ENCODE measurements at regions not wholly inside any gene's neighbourhood (a gene's known extent, or its start where the extent isn't known, plus 50 kb on each side); places are given as distances from the start of the nearest gene placed in this dataset. TPM values are rescaled to one million over a fixed set of nuclear protein-coding genes. Genes with fewer than 3 reads are reported as not detected.

- H3K27me3 ChIP-seq (ENCODE audit: control insufficient read depth in 4 of 4, insufficient read depth in 4 of 4, low read length in 3 of 4) = no peaks in the 10 kb centered on the region
- no peak overlapping the region for H3K9ac ChIP-seq (ENCODE audit: low read depth in 1 of 2, low read length in 2 of 2)
- DNase-seq (ENCODE audit: low spot score) = no peak
- TF ChIP-seq HNF4A (conservative IDR thresholded peaks at IDR 0.05) (no peak), RXRA (IDR thresholded peaks at IDR 0.05) (no peak), HNF4G (IDR thresholded peaks at IDR 0.05) (no peak), JUND (IDR thresholded peaks at IDR 0.05) (no peak), REST (IDR thresholded peaks at IDR 0.05) (no peak), FOXA2 (IDR thresholded peaks at IDR 0.05) (no peak), MAX (IDR thresholded peaks at IDR 0.05) (no peak), RAD21 (IDR thresholded peaks at IDR 0.05) (no peak), FOXA1 (IDR thresholded peaks at IDR 0.05) (no peak), SP1 (IDR thresholded peaks at IDR 0.05) (no peak), YY1 (IDR thresholded peaks at IDR 0.05) (no peak), ZBTB33 (IDR thresholded peaks at IDR 0.05) (no peak), ATF3 (IDR thresholded peaks at IDR 0.05) (no peak)
- no peak overlapping the region for H3K27ac ChIP-seq (ENCODE audit: low read depth in 1 of 2, low read length in 2 of 2)
- no peaks in the 10 kb centered on the region for H3K4me1 ChIP-seq (ENCODE audit: control insufficient read depth in 4 of 4, insufficient read depth in 4 of 4, low read length in 3 of 4)
- WGBS = 65% methylated on average over 1 of the region's 1 CpG
- H3K9me3 ChIP-seq (ENCODE audit: control insufficient read depth in 4 of 4, low read length in 3 of 4) = peaks cover 0 to 1% (median 0%) of the 10 kb centered on the region in 4 donors
- H3K4me3 ChIP-seq (ENCODE audit: low read depth in 1 of 3, low read length in 3 of 3) = no peak overlapping the region
- H3K36me3 ChIP-seq (ENCODE audit: control insufficient read depth in 4 of 4, insufficient read depth in 3 of 4, low read depth in 1 of 4, low read length in 3 of 4) = no peaks in the 10 kb centered on the region
These were observed 54.9 kb upstream of the USP15 start for GRCh38 chr12:62205346-62205745.

GRCh38 chr12:62207248-62207647 is 53.0 kb upstream of the USP15 start:
- no peak for DNase-seq (ENCODE audit: low spot score)
- no peaks in the 10 kb centered on the region for H3K27me3 ChIP-seq (ENCODE audit: control insufficient read depth in 4 of 4, insufficient read depth in 4 of 4, low read length in 3 of 4)
- H3K4me3 ChIP-seq (ENCODE audit: low read depth in 1 of 3, low read length in 3 of 3) = no peak overlapping the region
- no peak overlapping the region for H3K9ac ChIP-seq (ENCODE audit: low read depth in 1 of 2, low read length in 2 of 2)
- H3K27ac ChIP-seq (ENCODE audit: low read depth in 1 of 2, low read length in 2 of 2) = no peak overlapping the region
- TF ChIP-seq RXRA (IDR thresholded peaks at IDR 0.05) (no peak), FOXA2 (IDR thresholded peaks at IDR 0.05) (no peak), ZBTB33 (IDR thresholded peaks at IDR 0.05) (no peak), MAX (IDR thresholded peaks at IDR 0.05) (no peak), YY1 (IDR thresholded peaks at IDR 0.05) (no peak), NR2F2 (IDR thresholded peaks at IDR 0.05) (no peak), RAD21 (IDR thresholded peaks at IDR 0.05) (no peak), ATF3 (IDR thresholded peaks at IDR 0.05) (no peak), EGR1 (IDR thresholded peaks at IDR 0.05; ENCODE audit: low read depth in 2 of 2) (no peak), FOXA1 (IDR thresholded peaks at IDR 0.05) (no peak), SP1 (IDR thresholded peaks at IDR 0.05) (no peak)
- H3K36me3 ChIP-seq (ENCODE audit: control insufficient read depth in 4 of 4, insufficient read depth in 3 of 4, low read depth in 1 of 4, low read length in 3 of 4) = no peaks in the 10 kb centered on the region
- peaks cover 0 to 1% (median 0%) of the 10 kb centered on the region in 4 donors for H3K9me3 ChIP-seq (ENCODE audit: control insufficient read depth in 4 of 4, low read length in 3 of 4)
- WGBS = 73% methylated on average over 1 of the region's 1 CpG
- H3K4me1 ChIP-seq (ENCODE audit: control insufficient read depth in 4 of 4, insufficient read depth in 4 of 4, low read length in 3 of 4) = no peaks in the 10 kb centered on the region

Small RNA genes lying in the stretch of these regions (small RNA-seq; reads per million reads assigned to genes)
- not detected for gene RF00019
- gene RF00413 = not detected
